ENCODE measurements at regions not wholly inside any gene's neighbourhood (a gene's known extent, or its start where the extent isn't known, plus 50 kb on each side); places are given as distances from the start of the nearest gene placed in this dataset.

GRCh38 chr4:30855232-30855631 lies 135.1 kb downstream of the PCDH7 start:
- Histone ChIP-seq H2BK5ac (ENCODE audit: low read depth, low read length, poor library complexity, severe bottlenecking) (no peak overlapping the region), H3K4ac (ENCODE audit: low read depth in 1 of 2, low read length in 2 of 2) (no peak overlapping the region), H4K8ac (ENCODE audit: low read length) (no peak overlapping the region), H2BK120ac (ENCODE audit: low read depth, low read length) (no peak overlapping the region), H4K91ac (ENCODE audit: low read length) (no peak overlapping the region), H3K14ac (ENCODE audit: low read length in 2 of 2) (no peak overlapping the region), H3K27ac (ENCODE audit: low read length, poor library complexity, severe bottlenecking) (no peak overlapping the region), H3K9ac (ENCODE audit: low read length) (no peak overlapping the region), H3K9me3 (ENCODE audit: control insufficient read depth, low read length) (no peaks in the 10 kb centered on the region), H2AFZ (ENCODE audit: low read depth, low read length) (no peak overlapping the region), H2BK15ac (ENCODE audit: low read depth, poor library complexity, severe bottlenecking) (no peak overlapping the region), H3K36me3 (ENCODE audit: control insufficient read depth in 1 of 2, insufficient read depth in 2 of 2, low read depth in 1 of 2, low read length in 2 of 2) (no peaks in the 10 kb centered on the region), H3K4me1 (ENCODE audit: control insufficient read depth, insufficient read depth, low read depth, low read length) (no peaks in the 10 kb centered on the region), H3K23ac (ENCODE audit: low read length in 2 of 2) (no peak overlapping the region), H3K18ac (ENCODE audit: low read depth in 1 of 2, low read length in 2 of 2) (no peak overlapping the region), H2BK12ac (ENCODE audit: low read length in 2 of 2) (no peak overlapping the region), H2AK5ac (ENCODE audit: low read length, severe bottlenecking) (no peak overlapping the region), H3K4me2 (ENCODE audit: low read length, poor library complexity, severe bottlenecking) (no peak overlapping the region), H3K4me3 (ENCODE audit: insufficient read depth in 1 of 2, low read depth in 1 of 2, low read length in 2 of 2) (no peak overlapping the region), H3K79me1 (replicated peaks; ENCODE audit: low read length, poor library complexity, severe bottlenecking) (no peaks in the 10 kb centered on the region), H3K27me3 (ENCODE audit: control insufficient read depth in 1 of 2, insufficient read depth in 1 of 2, low read length in 2 of 2) (no peaks in the 10 kb centered on the region)
- WGBS: 89% methylated on average over 3 of the region's 3 CpGs
- DNase-seq: no peak

DNA sequence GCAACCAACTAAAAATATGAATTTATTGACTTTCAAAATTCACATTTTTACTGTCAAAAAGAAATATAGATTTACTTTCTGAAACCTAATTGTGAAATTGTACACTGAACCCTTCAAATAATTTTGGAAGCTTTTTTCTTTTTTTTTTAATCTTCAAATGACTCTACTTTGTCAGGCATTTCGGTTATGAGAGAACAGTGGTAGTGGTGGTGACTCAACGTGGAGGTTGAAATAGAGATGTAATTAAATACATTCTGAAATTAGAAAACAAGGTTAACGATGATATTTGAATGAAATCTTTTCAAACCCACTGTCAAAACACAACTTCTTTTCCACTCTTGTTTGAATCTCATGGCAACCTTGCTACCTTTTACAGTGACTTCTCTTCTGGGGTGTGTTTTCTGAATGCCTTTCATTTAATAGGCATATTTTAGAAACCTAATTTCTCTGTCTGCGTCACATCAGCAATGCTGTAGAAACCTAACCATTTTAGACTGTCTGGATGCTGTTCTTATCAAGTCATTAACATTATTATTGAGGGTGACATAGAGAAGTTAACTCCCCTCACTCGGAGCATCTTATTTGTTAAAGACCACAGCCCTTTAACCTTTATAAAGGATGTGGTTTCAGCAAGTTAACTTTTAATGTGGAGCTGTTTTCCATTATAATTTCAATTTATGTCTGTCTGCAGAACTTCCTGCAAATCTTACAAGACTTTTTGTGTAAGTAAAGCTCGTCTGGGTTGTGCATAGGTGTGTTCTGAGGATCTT lies 136.8 kb downstream of the PCDH7 start:
- Histone ChIP-seq H4K8ac (ENCODE audit: low read length) (no peak overlapping the region), H3K4me2 (ENCODE audit: low read length, poor library complexity, severe bottlenecking) (no peak overlapping the region), H3K27me3 (ENCODE audit: control insufficient read depth in 1 of 2, insufficient read depth in 1 of 2, low read length in 2 of 2) (no peaks in the 10 kb centered on the region), H3K4me1 (ENCODE audit: control insufficient read depth, insufficient read depth, low read depth, low read length) (no peaks in the 10 kb centered on the region), H3K36me3 (ENCODE audit: control insufficient read depth in 1 of 2, insufficient read depth in 2 of 2, low read depth in 1 of 2, low read length in 2 of 2) (no peaks in the 10 kb centered on the region), H2AK5ac (ENCODE audit: low read length, severe bottlenecking) (no peak overlapping the region), H2BK15ac (ENCODE audit: low read depth, poor library complexity, severe bottlenecking) (no peak overlapping the region), H3K9me3 (ENCODE audit: control insufficient read depth, low read length) (no peaks in the 10 kb centered on the region), H3K14ac (ENCODE audit: low read length in 2 of 2) (no peak overlapping the region), H3K9ac (ENCODE audit: low read length) (no peak overlapping the region), H3K4ac (ENCODE audit: low read depth in 1 of 2, low read length in 2 of 2) (no peak overlapping the region), H2BK120ac (ENCODE audit: low read depth, low read length) (no peak overlapping the region), H3K18ac (ENCODE audit: low read depth in 1 of 2, low read length in 2 of 2) (no peak overlapping the region), H3K79me1 (replicated peaks; ENCODE audit: low read length, poor library complexity, severe bottlenecking) (no peaks in the 10 kb centered on the region), H4K91ac (ENCODE audit: low read length) (no peak overlapping the region), H2BK5ac (ENCODE audit: low read depth, low read length, poor library complexity, severe bottlenecking) (no peak overlapping the region), H2AFZ (ENCODE audit: low read depth, low read length) (no peak overlapping the region), H3K23ac (ENCODE audit: low read length in 2 of 2) (no peak overlapping the region), H3K27ac (ENCODE audit: low read length, poor library complexity, severe bottlenecking) (no peak overlapping the region), H3K4me3 (ENCODE audit: insufficient read depth in 1 of 2, low read depth in 1 of 2, low read length in 2 of 2) (no peak overlapping the region), H2BK12ac (ENCODE audit: low read length in 2 of 2) (no peak overlapping the region)
- WGBS: 88% methylated on average over 2 of the region's 6 CpGs
- DNase-seq: no peak

GRCh38 chr4:30860978-30861377 lies 140.8 kb downstream of the PCDH7 start:
- Histone ChIP-seq H2BK12ac (ENCODE audit: low read length in 2 of 2) (no peak overlapping the region), H3K23ac (ENCODE audit: low read length in 2 of 2) (no peak overlapping the region), H2BK15ac (ENCODE audit: low read depth, poor library complexity, severe bottlenecking) (no peak overlapping the region), H3K4me1 (ENCODE audit: control insufficient read depth, insufficient read depth, low read depth, low read length) (peaks cover 1% of the 10 kb centered on the region), H3K4me3 (ENCODE audit: insufficient read depth in 1 of 2, low read depth in 1 of 2, low read length in 2 of 2) (no peak overlapping the region), H2AK5ac (ENCODE audit: low read length, severe bottlenecking) (no peak overlapping the region), H3K79me1 (replicated peaks; ENCODE audit: low read length, poor library complexity, severe bottlenecking) (no peaks in the 10 kb centered on the region), H3K14ac (ENCODE audit: low read length in 2 of 2) (no peak overlapping the region), H4K91ac (ENCODE audit: low read length) (no peak overlapping the region), H2BK120ac (ENCODE audit: low read depth, low read length) (no peak overlapping the region), H2BK5ac (ENCODE audit: low read depth, low read length, poor library complexity, severe bottlenecking) (no peak overlapping the region), H3K4ac (ENCODE audit: low read depth in 1 of 2, low read length in 2 of 2) (no peak overlapping the region), H3K4me2 (ENCODE audit: low read length, poor library complexity, severe bottlenecking) (no peak overlapping the region), H3K36me3 (ENCODE audit: control insufficient read depth in 1 of 2, insufficient read depth in 2 of 2, low read depth in 1 of 2, low read length in 2 of 2) (no peaks in the 10 kb centered on the region), H3K27ac (ENCODE audit: low read length, poor library complexity, severe bottlenecking) (no peak overlapping the region), H2AFZ (ENCODE audit: low read depth, low read length) (no peak overlapping the region), H3K18ac (ENCODE audit: low read depth in 1 of 2, low read length in 2 of 2) (no peak overlapping the region), H3K9me3 (ENCODE audit: control insufficient read depth, low read length) (no peaks in the 10 kb centered on the region), H3K27me3 (ENCODE audit: control insufficient read depth in 1 of 2, insufficient read depth in 1 of 2, low read length in 2 of 2) (no peaks in the 10 kb centered on the region), H3K9ac (ENCODE audit: low read length) (no peak overlapping the region), H4K8ac (ENCODE audit: low read length) (no peak overlapping the region)
- no peak for DNase-seq
- no CpG with 5 or more reads among the region's 3 CpGs for WGBS

DNA sequence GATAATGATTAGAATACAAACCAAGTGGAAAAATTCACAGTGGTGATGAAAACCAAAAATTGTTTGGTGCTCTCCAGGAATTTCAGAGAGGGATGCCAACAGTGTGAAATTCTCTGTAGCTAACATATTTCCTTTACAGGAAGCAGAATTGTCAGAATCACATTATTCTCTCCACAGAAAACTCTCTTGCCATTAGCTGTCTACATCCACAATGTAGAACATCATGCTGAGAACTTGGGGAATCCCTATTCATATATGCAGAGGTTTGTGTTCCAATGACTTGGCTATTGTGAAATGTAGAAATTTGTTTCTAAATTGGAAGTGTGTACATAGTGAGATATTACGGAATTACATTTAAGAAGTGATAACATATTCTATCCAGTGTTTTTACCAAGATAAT lies 142.0 kb downstream of the PCDH7 start:
- Histone ChIP-seq H2BK5ac (ENCODE audit: low read depth, low read length, poor library complexity, severe bottlenecking) (no peak overlapping the region), H2AK5ac (ENCODE audit: low read length, severe bottlenecking) (no peak overlapping the region)

More for the DNA sequence above, 142.0 kb downstream of the PCDH7 start:
- Histone ChIP-seq H2BK120ac (ENCODE audit: low read depth, low read length) (no peak overlapping the region), H4K8ac (ENCODE audit: low read length) (no peak overlapping the region), H2BK12ac (ENCODE audit: low read length in 2 of 2) (no peak overlapping the region), H3K4me1 (ENCODE audit: control insufficient read depth, insufficient read depth, low read depth, low read length) (peaks cover 1% of the 10 kb centered on the region), H3K18ac (ENCODE audit: low read depth in 1 of 2, low read length in 2 of 2) (no peak overlapping the region), H4K91ac (ENCODE audit: low read length) (no peak overlapping the region), H3K27me3 (ENCODE audit: control insufficient read depth in 1 of 2, insufficient read depth in 1 of 2, low read length in 2 of 2) (no peaks in the 10 kb centered on the region), H3K23ac (ENCODE audit: low read length in 2 of 2) (no peak overlapping the region), H3K9me3 (ENCODE audit: control insufficient read depth, low read length) (no peaks in the 10 kb centered on the region), H3K4me2 (ENCODE audit: low read length, poor library complexity, severe bottlenecking) (no peak overlapping the region), H2BK15ac (ENCODE audit: low read depth, poor library complexity, severe bottlenecking) (no peak overlapping the region), H3K36me3 (ENCODE audit: control insufficient read depth in 1 of 2, insufficient read depth in 2 of 2, low read depth in 1 of 2, low read length in 2 of 2) (no peaks in the 10 kb centered on the region), H3K14ac (ENCODE audit: low read length in 2 of 2) (no peak overlapping the region), H3K79me1 (replicated peaks; ENCODE audit: low read length, poor library complexity, severe bottlenecking) (no peaks in the 10 kb centered on the region), H3K9ac (ENCODE audit: low read length) (no peak overlapping the region), H3K4me3 (ENCODE audit: insufficient read depth in 1 of 2, low read depth in 1 of 2, low read length in 2 of 2) (no peak overlapping the region), H3K4ac (ENCODE audit: low read depth in 1 of 2, low read length in 2 of 2) (no peak overlapping the region), H2AFZ (ENCODE audit: low read depth, low read length) (no peak overlapping the region), H3K27ac (ENCODE audit: low read length, poor library complexity, severe bottlenecking) (no peak overlapping the region)
- no CpG with 5 or more reads among the region's 1 CpG for WGBS
- DNase-seq: no peak
